GM21526 (cell line): ENCODE measurements at regions not wholly inside any gene's neighbourhood (a gene's known extent, or its start where the extent isn't known, plus 50 kb on each side); places are given as distances from the start of the nearest gene placed in this dataset.
"Not testable (repeated sequence)": the region's sequence is repeated elsewhere in the genome, so short reads cannot be mapped to it uniquely, and the experiment has no call there.

Experiments
- ATAC-seq: cut with Tn5 transposase; IDR thresholded peaks from one replicate; pipeline ENCODE4 v1.9.1; 2021; ENCODE audit warnings: moderate library complexity; ENCODE audit not compliant: unreplicated experiment, low FRiP score

DNA sequence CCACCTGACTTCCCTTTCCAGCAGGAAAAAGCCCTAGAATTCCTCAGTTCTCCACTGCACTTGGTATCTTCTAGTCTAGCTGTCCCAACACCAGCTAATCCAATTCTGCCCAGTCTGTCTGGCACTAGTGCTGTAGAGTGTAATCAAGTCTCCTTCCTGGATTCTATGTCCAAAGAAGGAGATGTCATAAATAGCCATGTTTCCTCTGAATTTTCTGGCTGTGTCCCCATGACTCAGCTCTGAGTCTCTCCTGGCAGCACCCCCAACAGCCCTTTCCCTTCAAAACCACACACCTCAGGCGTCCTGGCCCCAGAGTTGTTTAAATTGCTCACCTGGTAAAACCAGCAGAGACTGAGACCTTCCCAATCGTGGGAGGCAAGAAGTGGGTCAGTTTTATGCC is 197.2 kb downstream of the GRXCR1 start:
- no peak for ATAC-seq

GRCh38 chr4:43103048-43103447 is 210.5 kb downstream of the GRXCR1 start:
- no peak for ATAC-seq

DNA sequence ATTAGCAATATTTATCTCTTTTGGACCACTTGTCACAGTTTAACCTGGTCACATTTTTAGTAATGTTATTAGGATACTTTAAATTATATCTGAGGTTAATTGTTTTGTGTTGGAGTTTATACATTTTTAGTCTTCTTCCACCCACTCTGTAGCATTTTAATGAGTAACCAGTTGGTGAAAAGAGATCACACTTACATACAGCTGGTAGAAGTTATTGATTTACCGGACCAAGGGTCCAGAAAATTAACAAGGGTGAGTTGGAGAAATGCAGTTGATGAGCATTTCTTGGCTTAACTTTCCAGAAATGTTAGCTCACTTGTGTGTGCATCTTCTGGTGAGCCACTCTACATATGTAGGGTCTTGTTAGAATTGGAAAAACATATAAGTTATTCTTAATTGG is 219.6 kb downstream of the GRXCR1 start:
- ATAC-seq = no peak

DNA sequence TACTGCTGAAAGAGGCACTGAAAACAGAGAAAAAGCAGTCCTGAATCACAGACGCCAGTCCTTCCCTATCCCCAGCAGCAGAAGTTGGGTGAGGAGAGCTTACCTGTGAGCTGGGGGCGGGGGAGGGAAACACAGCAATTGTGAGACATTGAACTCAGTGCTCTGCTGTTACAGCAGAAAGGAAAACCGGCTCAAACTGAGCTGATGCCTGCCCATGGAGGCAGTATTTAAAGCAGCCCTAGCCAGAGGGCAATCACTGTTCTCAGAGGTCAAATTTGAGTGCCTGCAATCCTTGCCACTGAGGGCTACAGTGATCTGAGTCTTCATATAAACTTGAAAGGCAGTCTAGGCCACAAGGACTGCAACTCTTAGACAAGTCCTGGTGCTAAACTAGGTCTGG is 220.7 kb downstream of the GRXCR1 start:
- ATAC-seq = no peak

DNA sequence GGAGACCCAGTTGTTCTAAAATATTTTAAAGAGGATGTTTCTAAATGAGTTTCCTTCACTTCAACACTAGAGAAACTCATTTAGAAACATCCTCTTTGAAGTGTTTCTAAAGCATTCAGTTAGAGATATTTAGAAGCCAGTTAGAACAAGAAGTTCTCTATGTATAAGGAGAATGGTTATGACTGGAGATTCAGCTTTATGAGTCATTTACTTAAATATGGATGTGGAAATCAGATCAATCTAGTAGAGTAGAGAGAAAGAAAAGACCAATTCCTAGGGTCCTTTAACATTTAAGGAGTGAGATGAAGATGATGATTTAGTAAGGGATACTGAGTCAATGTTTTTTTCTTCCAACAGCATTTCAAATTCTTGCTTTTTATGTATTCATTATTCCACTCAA is 234.1 kb downstream of the GRXCR1 start:
- ATAC-seq = no peak

DNA sequence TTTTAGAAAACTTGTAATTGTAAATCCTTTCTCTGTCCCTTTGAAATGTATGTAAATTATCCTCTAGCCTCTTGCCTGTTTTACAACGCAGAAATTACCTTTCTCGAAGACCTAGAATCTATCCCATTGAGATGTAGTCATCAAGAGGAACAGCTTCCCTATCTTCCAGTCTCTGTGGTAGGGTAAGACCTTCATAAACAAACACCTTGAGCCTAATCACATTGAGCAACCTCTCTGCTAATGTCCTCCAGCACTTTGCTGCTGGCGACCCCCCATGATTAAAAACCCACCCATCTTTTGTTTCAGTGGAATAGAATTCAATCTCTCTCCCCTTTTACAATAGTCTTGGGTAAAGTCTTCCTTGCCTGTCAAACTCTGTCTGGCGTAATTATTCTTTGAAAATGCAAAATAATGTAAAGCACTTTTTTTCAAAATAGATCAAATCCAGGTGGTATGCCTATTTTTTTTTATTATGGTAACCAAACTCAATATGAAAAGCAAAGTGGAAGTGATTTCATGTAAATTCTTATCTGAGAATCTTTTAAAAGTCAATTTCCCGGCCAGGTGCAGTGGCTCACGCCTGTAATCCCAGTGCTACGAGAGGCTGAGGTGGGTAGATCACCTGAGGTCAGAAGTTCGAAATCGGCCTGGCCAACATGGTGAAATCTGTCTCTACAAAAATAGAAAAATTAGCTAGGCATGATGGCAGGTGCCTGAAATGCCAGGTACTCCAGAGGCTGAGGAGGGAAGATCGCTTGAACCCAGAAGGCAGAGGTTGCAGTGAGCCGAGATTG is 237.9 kb downstream of the GRXCR1 start:
- ATAC-seq = no peak

GRCh38 chr4:43132010-43132582 is 239.6 kb downstream of the GRXCR1 start:
- ATAC-seq = peak; percentile 73

DNA sequence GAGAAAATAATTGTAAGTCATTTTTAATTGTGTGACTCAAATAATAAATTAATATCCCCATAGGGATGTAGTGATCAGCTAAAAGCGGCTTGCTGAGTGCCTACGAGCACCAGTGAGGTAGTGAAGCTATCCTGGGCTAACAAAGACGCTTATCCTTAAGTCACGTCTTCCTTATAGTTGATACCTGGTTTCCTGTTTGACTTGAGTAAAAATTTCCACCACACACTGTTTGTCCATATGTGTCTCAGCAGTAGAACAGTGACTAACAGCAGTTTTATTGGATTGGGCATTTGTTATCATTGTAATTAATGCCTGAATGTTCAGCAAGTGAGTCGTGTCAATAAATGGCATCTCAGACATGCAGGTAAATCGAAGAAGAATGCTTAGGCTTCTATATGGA is 241.1 kb downstream of the GRXCR1 start:
- ATAC-seq = no peak

GRCh38 chr4:43136752-43137151 is 244.2 kb downstream of the GRXCR1 start:
- no peak for ATAC-seq

DNA sequence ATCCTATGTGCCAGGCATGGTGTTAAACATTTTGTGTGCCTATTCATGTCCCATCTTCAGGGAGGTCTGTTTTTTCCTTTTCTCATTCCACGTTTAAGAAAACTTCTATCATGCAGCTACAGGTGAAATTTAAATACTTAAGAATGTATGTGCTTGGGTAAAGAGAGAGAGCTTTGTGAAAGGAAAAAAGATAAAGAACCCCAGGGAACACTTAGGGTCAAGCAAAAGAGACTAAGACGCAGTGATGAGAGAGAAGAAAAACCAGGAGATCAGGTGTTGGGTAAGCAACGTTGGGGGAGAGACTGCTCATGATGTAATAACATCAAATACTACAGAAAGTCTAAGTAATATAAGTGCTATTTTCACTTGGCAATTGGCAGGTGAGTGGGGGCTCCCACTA is 253.7 kb downstream of the GRXCR1 start:
- ATAC-seq = no peak

DNA sequence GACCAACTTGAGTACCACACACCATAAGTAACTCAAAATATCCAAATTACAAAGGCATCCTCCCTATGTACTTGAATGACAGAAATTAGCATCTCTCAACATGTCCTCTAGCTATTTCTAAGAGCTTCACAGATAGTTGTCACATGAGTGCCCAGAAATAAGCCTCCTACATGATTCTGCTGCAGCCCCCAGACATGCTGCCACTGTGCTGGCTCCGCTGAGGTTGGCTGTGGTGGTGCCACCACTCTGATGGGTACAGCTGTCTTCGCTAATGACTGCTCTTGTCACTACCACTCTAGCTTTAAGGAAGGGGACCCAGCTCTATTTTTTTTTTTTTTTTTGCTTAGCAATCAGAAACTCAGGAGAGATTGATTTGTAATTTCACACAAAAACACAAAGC is 256.0 kb downstream of the GRXCR1 start:
- ATAC-seq = no peak

GRCh38 chr4:43163101-43163792 is 270.7 kb downstream of the GRXCR1 start:
- peak; percentile 77 for ATAC-seq

- ATAC-seq = no peak
These were observed 297.2 kb downstream of the GRXCR1 start for GRCh38 chr4:43189741-43190140.

GRCh38 chr4:43212576-43212975 is 320.1 kb downstream of the GRXCR1 start:
- ATAC-seq = not testable (repeated sequence)

- no peak for ATAC-seq
These were observed 331.3 kb downstream of the GRXCR1 start for GRCh38 chr4:43223820-43224219.

DNA sequence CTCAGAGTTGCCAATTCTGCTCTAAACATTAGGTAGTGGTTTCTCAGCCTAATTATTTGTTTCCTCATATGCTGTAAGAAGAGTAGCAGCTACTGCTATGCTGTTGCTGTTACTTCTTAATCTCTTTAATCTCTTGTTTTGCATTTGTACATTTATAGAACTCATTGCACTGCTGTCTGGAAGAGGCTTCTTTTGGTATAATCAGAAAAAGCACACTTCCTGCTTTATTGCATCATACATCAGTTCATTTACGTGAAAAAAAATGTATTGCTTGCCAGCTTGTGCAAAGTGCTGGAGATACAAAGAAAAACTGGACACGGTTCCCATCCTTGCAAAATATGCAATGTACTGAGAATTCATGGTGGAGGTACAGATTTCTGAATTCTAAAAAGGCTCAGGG is 332.0 kb downstream of the GRXCR1 start:
- no peak for ATAC-seq

DNA sequence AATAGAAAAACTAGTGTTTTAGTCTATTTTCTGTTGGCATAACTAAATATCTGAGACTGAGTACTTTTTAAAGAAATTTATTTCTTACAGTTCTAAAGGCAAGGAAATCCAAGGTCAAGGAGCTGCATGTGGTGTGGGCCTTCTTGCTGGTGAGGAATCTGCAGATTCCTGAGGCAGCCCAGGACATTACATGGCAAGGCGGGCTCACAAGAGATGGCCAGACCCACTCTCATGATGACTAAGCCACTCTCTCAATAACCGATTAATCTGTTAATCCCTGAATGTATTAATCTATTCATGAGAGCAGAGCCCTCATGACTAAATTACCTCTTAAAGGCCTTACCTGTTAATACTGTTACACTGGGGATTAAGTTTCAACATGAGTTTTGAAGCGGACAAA is 340.8 kb downstream of the GRXCR1 start:
- ATAC-seq = no peak

GRCh38 chr4:43234626-43235415 is 342.3 kb downstream of the GRXCR1 start:
- ATAC-seq = no peak

DNA sequence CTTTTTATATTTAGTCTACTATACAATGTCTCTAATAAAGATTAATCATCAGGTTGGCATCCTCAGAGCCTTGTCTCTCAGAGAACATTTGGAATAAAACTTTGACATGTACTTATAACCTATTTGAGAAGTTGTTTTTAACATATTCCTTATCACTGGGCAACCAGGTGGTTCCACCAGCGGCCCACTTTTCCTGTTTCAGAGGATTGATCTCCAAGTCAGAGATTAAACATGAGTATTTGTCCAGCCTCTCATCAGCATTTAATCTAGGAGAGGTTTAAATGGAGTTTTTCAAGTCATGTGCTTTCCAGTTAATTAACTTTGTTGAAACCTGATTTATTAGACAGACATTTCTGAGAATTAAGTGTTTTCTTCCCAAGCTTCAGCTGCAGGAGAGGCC is 345.5 kb downstream of the GRXCR1 start:
- ATAC-seq = no peak

GRCh38 chr4:43238585-43238984 is 346.1 kb downstream of the GRXCR1 start:
- no peak for ATAC-seq

DNA sequence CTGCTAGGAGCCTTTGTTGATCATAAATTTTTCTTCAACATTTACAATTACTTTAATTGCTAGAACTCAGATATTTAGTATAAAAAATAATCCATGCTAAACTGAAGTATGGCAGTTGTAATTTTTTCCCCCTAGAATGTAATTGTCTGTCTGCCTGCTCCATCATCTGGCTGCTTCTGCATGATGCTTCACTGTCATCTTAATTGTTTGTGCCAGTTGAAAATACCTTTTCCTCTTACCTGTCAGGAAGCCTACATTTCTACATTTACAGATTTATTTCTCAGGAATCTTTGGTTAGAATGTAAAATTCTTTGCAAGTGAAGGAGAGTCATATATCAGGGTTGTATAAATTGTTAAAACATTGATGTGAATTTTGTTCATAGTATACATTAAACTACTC is 348.6 kb downstream of the GRXCR1 start:
- ATAC-seq = no peak
